NCI-H2227 (cell line): ENCODE measurements at regions not wholly inside any gene's neighbourhood (a gene's known extent, or its start where the extent isn't known, plus 50 kb on each side); places are given as distances from the start of the nearest gene placed in this dataset.

Experiments used
- DNase-seq: peaks from one replicate; lab custom pipeline; 2025; ENCODE audit not compliant: unreplicated experiment; lab: John Stamatoyannopoulos, UW

DNA sequence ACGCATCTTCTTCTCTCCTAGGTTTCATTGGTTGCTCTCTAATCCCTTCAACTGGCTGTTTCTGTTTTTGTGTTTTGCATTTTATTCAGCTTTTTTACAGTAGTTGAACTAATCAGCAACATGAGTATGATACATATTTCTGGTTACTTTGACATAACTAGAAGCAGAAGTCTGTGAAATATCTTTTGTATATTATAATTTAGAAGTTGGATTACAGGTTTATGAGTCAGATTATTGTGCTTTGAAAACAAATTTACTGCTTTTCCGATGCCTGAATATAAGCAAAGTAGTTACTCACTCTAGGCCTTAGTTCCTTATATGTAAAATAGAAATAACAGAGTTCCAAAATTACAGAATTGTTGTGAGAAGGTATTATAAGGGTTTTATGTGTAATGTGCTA is 96.2 kb upstream of the MEOX2 start:
- DNase-seq: no peak

DNA sequence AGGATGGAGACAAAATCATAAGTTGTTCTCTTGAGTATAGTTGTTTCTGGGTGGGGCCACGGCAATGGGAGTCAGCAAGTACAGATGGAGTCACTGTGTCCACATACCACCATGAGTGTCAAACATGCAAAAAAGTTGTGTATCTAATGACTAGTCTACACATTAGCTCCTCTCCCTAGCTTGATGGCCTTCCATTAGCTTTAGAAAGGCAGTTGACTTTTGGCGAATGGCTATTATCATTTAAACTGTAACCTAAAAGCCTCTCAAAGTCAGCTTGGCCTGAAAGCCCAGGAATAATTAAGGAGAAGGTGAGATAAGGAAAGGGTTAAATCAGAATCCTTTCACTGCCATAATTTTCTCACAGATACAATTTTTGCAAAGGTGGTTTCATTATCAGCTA is 95.5 kb upstream of the MEOX2 start:
- no peak for DNase-seq

DNA sequence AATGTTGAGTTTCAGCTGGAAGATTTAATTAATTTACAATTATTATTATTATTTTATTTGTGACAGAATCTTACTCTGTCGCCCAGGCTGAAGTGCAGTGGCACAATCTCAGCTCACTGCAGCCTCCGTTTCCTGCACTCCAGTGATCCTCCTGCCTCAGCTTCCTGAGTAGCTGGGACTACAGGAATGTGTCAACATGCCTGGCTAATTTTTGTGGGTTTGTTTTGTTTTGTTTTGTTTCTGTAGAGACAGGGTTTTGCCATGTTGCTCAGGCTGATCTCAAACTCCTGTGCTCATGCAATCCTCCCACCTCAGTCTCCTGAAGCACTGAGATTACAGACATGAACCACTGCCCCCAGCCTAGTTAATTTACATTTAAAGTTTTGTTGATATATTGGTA is 93.8 kb upstream of the MEOX2 start:
- no peak for DNase-seq

DNA sequence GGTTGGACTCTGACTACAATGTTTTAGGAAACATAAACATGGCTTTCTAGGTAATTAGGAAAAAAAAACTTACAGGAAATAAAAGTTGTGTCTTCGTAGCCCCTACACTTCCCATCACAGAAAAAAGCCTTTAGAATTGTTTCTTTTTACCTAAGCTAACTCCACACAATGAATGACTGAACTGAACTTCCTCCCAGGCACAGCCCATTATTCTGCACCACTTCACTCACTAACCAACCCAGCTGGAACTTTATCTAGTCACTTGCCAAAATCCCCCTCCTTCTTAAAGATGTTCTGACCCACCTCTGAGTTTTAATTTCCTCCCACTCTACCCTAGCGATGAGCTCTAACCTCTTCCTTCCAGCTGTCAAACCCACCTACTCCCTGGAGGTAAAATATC is 91.7 kb upstream of the MEOX2 start:
- DNase-seq: no peak

DNA sequence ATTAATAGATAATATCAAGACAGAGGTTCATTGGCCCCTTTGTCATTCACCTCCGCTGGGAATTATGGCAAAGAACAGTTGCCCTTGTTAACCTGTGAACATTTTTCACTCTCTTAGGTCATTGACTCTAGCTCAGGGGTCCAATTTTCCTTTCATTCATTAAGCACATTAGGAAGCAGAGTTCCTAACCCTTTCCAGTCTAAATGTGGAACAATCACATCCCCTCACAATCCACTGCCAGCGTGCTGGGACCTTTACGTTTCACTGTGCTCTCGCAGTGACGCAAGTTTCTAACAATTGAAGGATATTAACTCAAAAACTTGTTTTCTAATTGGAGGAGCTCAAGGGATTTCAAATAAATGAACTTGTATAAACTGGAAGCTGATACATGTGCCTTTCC is 79.3 kb upstream of the MEOX2 start:
- DNase-seq: no peak

DNA sequence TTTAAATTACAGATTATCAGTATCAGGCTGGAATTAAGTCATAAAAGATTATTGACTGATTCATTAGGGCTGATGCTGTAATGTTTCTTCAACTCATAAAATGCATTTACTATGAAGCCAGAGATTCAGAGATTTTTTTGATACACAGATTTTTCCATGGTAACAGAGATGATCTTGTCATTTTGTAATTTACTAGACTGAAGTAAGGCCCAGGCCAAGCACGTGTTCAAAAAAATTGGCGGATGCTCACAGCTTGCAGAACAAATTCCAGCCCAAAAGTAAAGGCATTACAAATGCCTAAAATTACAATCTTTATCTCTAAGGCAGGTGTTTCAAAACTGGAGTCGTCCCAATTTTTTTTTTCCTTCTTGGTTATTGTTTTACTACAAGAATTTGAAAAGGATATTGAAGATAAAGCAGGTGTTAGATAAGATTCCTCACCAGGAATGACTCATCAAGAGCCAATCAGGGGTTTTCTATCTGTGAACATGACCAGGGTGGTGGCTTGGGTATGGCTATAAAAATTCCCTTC is 78.4 kb upstream of the MEOX2 start:
- DNase-seq: no peak

DNA sequence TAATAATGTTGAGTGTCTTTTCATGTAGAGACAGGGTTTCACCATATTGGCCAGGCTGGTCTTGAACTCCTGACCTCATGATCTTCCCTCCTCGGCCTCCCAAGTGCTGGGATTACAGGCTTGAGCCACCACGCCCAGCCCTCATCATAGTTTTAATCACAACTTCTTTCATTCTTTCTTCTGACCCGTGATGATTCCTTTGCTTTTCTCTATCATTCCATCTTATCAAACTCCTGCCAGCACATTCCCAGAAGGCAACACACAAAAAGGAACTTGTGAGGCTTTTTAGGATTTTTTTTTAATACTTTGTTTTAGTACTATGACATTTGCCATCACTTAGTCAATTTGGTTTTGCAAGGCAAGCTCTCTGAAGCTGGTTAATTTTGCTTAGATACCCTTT is 77.5 kb upstream of the MEOX2 start:
- DNase-seq: no peak

DNA sequence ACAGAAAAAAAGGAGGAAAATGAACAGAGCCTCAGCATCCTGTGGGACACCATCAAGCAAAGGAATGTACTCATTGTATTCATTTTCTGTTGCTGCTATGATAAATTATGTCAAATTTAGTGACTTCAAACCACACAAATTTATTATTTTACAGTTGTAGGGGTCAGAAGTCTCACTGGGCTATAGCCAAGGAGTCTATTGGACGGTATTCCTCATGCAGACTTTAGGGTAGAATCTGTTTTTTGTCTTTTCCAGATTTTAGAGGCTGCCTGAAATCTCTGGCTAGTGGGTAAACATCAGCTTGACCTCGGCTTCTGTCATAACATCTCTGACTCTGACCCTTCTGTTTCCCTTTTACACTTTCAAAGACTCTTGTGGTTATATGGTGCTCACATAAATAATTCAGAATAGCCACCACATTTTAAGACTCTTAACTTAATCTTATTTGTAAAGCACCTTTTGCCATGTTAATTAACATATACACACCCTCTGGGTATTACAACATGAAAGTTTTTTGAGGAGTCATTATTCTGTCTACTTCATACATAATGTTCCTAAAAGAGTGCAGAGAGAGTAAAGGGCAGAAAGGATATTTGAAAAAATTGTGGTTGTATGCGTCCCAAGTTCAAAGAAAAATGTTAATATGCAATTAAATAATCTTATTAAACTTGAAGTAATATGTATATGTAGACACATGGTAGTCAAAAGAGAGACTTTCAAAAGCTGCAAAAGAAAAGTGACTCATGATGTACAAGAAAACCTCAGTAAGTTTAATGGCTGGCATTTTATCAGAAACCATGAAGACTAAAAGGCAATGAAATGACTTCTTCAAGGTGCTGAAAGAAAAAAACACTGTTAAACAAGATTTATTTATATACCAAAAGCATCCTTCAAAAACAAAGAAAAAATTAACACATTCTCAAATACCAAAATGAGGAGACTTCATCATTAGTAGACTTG is 70.8 kb upstream of the MEOX2 start:
- DNase-seq: no peak

DNA sequence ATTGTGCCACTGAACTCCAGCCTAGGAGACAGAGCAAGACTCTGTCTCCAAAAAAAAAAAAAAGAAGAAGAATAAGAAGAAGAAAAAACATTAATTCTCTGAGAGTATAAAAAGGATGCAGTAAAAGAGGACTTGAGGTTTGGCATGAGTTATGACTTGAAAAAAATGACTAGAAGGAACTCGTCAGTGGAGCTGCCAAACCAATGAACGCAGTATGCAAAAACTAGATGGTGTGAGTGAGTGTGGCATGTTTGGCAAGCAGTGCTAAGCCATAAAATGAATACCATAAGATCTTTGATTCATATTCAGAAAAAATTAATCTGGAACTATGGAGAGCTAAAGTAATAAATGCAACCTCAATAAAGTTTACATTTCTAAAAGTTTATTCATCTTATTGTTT is 68.6 kb upstream of the MEOX2 start:
- DNase-seq: no peak

DNA sequence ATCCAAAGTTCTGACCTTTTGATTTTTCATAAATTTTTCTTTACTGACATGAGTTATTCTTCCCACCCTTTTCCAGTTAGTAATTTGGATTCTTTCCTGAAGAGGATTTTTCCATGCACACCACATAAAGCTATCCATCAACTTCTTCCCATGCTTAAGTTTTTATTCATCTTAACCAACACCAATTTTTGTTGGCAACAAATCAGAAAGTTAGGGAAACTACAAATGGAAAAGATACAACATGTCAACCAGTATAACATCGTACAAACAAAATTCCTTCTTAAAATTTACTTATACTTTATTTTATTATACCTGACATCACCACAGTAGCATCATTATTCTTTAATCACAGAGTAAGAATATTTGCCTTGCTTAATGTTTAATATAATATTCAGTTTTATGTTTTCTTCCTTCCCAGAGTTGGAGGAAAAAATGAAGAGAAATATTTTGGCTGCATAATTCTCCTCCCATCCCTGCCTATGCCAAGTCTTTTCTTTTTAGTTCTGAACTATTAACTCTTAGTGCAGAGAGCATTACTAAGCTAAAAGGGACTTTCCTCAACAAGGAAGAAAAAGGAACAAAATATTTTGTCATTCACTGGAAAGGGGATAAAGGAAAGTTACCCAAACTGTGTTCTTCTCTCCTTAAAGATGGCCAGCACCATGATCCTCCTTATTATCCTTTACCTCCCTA is 67.5 kb upstream of the MEOX2 start:
- DNase-seq: no peak

DNA sequence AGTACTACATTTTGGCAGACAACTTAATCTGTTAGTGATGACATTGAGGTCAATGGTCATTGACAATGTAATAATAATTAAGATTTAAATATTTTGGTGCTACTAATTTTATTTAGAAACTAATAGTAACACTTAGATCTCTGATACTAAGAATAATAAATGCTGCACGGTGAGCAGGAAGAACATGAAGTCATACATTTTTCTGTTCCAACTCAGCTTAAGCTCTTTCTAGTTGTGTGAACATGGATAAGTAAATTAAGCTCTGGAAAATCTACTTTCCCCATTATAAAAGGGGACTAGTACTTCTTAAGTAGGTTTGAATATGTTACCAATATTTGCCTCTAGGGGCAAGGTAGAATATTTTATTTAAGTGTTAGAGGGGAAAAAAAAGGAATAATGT is 65.9 kb upstream of the MEOX2 start:
- no peak for DNase-seq

DNA sequence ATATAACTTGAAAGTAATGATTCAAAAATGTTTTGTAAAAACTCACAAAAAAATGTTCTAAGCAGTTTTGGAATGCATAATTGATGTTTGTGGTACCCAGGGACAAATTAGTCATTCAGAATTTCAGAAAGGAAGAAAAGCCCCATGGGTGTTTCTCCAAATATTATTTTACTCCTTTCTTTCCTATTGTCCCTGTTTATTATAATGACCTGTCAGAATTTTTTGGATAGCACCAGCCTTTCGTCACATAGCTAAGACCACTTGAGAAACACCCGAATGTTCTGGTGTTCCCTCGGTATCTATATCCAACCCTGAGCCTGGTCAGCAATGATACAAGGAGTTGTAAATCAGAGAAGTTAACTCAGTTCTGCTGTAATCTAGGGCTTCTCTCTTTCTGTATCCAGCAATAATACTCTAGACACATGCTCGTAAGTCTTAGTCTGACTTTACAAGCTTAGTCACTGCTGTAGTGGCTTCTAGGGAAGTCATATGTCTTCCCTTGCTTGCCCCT is 64.8 kb upstream of the MEOX2 start:
- DNase-seq: no peak

DNA sequence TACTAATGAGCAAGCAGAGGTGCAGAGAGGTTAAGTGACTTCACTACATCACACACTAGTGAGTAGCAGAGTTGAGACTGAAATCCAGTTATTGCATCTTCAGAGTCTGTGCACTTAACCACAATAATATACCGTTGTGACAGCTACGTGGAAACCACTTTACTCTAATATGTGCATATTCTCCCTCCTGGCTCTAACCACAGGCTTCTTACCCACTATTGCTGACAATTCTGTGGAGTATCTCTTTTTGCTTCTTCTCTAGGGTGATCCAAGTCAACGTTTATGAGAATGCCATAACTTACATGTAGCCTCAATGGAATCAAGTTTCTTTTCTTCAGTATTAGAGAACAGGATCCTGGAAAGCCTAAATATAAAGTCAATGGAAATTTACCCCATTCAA is 64.2 kb upstream of the MEOX2 start:
- DNase-seq: no peak

DNA sequence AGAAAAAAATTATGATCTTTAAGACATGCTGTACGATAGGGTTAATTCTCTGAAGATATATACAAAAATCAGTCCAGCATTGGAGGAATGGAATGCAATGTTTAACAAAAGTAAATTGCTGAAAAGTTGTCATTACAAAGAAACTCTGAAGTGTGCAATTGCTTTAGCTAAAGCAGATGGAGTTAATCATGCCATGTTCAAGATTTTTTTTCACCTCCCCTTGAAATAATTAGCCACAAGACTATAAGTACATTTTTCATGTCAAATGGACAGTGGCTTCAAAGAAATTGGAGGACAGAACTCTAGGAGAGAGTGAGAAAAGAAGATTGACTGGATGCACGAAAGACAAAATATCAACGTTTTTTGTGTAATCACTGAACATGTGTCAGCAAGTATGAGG is 63.1 kb upstream of the MEOX2 start:
- no peak for DNase-seq

DNA sequence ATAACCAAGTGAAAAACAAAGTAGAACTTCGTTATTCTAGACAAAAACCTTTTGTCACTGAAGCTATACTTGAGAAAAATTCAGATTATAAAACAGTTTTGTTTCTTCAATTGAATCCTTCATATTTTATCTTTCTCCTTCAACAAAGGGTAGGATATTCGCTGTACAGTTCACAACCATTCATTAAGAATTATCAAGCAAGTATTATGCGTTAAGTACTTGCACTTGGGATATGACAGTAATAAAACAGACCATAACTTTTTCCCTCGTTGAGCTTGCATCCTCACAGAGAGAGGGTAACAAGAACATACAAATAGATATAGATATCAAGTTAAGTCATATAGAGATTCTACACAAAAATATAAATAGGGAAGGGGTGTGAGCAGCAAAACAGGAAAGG is 61.2 kb upstream of the MEOX2 start:
- no peak for DNase-seq

DNA sequence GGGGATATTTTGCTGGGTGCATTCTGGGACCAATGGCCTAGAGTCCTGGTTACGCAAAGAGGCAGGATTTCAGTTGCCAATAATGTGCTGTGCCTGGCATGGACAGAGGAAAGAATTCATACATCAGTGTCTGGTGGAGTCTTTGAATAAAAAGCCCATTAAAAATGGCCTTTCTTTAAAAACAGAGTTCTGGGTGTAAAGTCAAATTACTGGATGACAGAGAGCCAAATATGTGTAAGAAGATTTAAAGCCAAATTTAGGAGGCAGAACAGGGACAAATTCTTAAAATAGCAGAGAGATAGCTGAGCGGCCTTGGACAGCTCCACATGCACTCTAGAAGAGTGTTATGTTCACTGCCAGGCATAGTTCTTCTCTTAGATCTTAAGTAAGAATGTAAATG is 60.8 kb upstream of the MEOX2 start:
- no peak for DNase-seq

DNA sequence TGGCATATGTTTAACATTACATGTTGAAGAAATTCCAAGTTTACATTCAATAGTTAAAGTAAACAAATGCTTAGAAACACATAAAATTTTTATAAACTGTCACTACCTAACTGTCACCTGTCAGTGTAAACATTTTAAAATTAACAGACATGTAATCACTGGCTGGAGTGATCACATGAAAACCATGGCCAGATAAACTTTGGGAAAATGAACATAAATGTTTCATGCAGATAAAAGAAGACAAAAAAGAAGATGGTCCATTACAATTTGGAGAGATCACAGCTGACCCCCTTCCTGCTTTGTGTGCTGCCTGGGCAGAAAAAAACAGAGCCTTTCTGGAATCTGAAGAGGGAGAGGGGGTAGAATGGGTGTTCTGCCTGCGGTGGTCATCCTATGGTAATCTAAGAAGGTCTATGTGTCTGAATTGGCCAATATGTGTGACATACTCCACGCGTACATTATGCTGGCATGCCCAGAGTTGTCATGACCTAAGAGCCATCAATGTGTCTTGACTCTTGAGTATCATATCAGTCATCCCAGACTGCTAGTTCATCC is 57.5 kb upstream of the MEOX2 start:
- no peak for DNase-seq

DNA sequence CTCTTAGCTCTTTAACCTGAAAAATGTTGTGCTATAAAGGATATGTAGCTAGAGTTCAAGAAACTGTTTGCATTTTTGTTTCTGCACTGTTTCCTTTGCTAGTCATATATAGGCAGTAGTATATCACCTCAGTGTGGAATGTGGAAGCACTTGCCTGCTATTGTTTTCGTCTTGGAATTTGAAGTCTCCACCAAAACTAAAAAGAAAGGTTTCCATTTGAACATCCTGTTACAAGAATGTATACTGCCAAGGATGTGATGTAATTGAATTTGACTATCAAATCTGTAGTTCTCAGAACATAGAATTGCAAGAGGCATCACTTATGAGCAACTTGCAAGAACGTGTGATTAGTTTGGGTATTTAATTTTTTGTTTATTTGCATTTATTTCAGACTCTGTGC is 51.1 kb upstream of the MEOX2 start:
- DNase-seq: no peak
